GM12878 (cell line): ENCODE measurements at regions not wholly inside any gene's neighbourhood (a gene's known extent, or its start where the extent isn't known, plus 50 kb on each side); places are given as distances from the start of the nearest gene placed in this dataset.

Source experiments
- ATAC-seq: fragments of 200-7000 bp; cut with Tn5 transposase; 3 replicates; pipeline ENCODE4 v1.9.1; 2020; ENCODE audit warnings: mild to moderate bottlenecking, moderate library complexity
- BruUV-seq: library from RNA; stranded (reverse); fragments of 400-500 nt; replicated peaks from 2 replicates; lab custom pipeline; 2021; lab: Mats Ljungman, UMichigan
- CTCF ChIA-PET: fragments of 300-600 bp; sonication (Branson Sonifier 250); formaldehyde crosslinking; extraction: SDS; loops from one replicate; lab custom pipeline; 2021; ENCODE audit warnings: inconsistent platforms; lab: Yijun Ruan, JAX
- POLR2A ChIA-PET: fragments of 350-600 bp; formaldehyde crosslinking; extraction: SDS; loops from one replicate; lab custom pipeline; 2021; ENCODE audit warnings: inconsistent platforms; lab: Charles Lee
- RAD21 ChIA-PET: fragments of 300-600 bp; sonication (Branson Sonifier 250); formaldehyde crosslinking; loops from one replicate; lab custom pipeline; 2023; ENCODE audit warnings: antibody characterized with exemption; ENCODE audit not compliant: unreplicated experiment; lab: Charles Lee
- SMC1A ChIA-PET: fragments of 300-600 bp; sonication (Branson Sonifier 250); formaldehyde crosslinking; loops from one replicate; lab custom pipeline; 2023; ENCODE audit not compliant: unreplicated experiment, uncharacterized antibody; lab: Charles Lee
- DNase-seq: peaks from one replicate; pipeline ENCODE4 v3.0.0-alpha.2; 2011; ENCODE audit warnings: low read depth, low spot score
- FAIRE-seq: peaks from 3 replicates; lab custom pipeline; 2011; peaks lifted over from hg19 to GRCh38; lab: Jason Lieb, UNC
- H2AFZ ChIP-seq: 2 replicates; pipeline ENCODE4 v1.6.0; 2011; ENCODE audit warnings: low read depth, low read length, control low read depth; ENCODE audit not compliant: control insufficient read depth
- H3K27ac ChIP-seq: 2 replicates; pipeline ENCODE4 v1.5.1; 2011; ENCODE audit warnings: control low read depth; ENCODE audit not compliant: control insufficient read depth, insufficient read depth
- H3K27me3 ChIP-seq, 2 experiments: replicated peaks in 1 of 2; 2 replicates each; pipeline versions ENCODE4 v1.6.0 to v1.6.1; 2011; ENCODE audit warnings: low read length in 1 of 2; ENCODE audit not compliant: control insufficient read depth in 2 of 2, insufficient read depth in 2 of 2
- H3K36me3 ChIP-seq, 2 experiments: 2 replicates each; pipeline ENCODE4 v1.5.1; 2011; ENCODE audit warnings: low read length in 1 of 2; ENCODE audit not compliant: control insufficient read depth in 2 of 2, insufficient read depth in 2 of 2
- H3K4me1 ChIP-seq: 2 replicates; pipeline ENCODE4 v1.6.1; 2011; ENCODE audit warnings: mild to moderate bottlenecking, low read length, moderate library complexity, mixed read lengths; ENCODE audit not compliant: control insufficient read depth, insufficient read depth
- H3K4me2 ChIP-seq: 2 replicates; pipeline ENCODE4 v1.6.0; 2011; ENCODE audit warnings: control low read depth; ENCODE audit not compliant: control insufficient read depth, insufficient read depth
- H3K4me3 ChIP-seq: fragments of 200-600 bp; sonication (generic); 2 replicates; pipeline ENCODE4 v1.5.1; 2016
- H3K79me2 ChIP-seq: 2 replicates; pipeline ENCODE4 v1.6.0; 2011; ENCODE audit warnings: low read length; ENCODE audit not compliant: control insufficient read depth, insufficient read depth
- H3K9ac ChIP-seq: 2 replicates; pipeline ENCODE4 v1.8.0; 2011; ENCODE audit warnings: low read length, control low read depth, mixed read lengths; ENCODE audit not compliant: control insufficient read depth, insufficient read depth
- H3K9me3 ChIP-seq: replicated peaks from 3 replicates; pipeline ENCODE4 v1.5.1; 2011; ENCODE audit warnings: mild to moderate bottlenecking, low read length; ENCODE audit not compliant: control insufficient read depth, insufficient read depth
- H4K20me1 ChIP-seq: 2 replicates; pipeline ENCODE4 v1.6.0; 2011; ENCODE audit not compliant: control insufficient read depth, insufficient read depth
- EZH2 ChIP-seq: IDR thresholded peaks from 2 replicates; pipeline ENCODE4 v1.6.1; 2012; ENCODE audit warnings: low read depth, mild to moderate bottlenecking, control low read depth, inconsistent platforms, low read length, borderline replicate concordance; ENCODE audit not compliant: control insufficient read depth
- HDAC2 ChIP-seq: fragments of 200-600 bp; sonication (generic); IDR thresholded peaks from 2 replicates; pipeline ENCODE4 v1.6.1; 2017
- JUND ChIP-seq: IDR thresholded peaks from 2 replicates; pipeline ENCODE4 v1.6.1; 2012; ENCODE audit warnings: low read depth, mild to moderate bottlenecking, low read length, improper control_type of control experiment, moderate library complexity
- ZNF687 ChIP-seq: fragments of 450-650 bp; IDR thresholded peaks from 2 replicates; pipeline ENCODE4 v1.6.1; 2017; ENCODE audit warnings: mild to moderate bottlenecking, moderate library complexity
- WGBS: methylation state at CpG from one replicate; pipeline ENCODE4 v1.1.6; 2016; ENCODE audit warnings: low lambda C conversion rate; ENCODE audit not compliant: insufficient replicate concordance, insufficient coverage; ENCODE audit errors: missing lambda C conversion rate; 5-methylcytosine and 5-hydroxymethylcytosine counted together
- in situ Hi-C: fragments of 300-500 bp; cut with MboI; formaldehyde crosslinking; loops from 9 replicates; pipeline ENCODE4 v1.14.3; 2018; ENCODE audit warnings: mixed read lengths
- intact Hi-C: fragments of 100-400 bp; cut with micrococcal nuclease; formaldehyde crosslinking; loops from one replicate; pipeline ENCODE4 v1.14.2; 2022; ENCODE audit not compliant: unreplicated experiment

- Histone ChIP-seq H3K9me3 (no peaks in the 10 kb centered on the region), H3K4me2 (no peak overlapping the region), H3K27ac (no peak overlapping the region), H3K4me3 (no peak overlapping the region), H3K79me2 (no peaks in the 10 kb centered on the region), H2AFZ (no peak overlapping the region), H4K20me1 (no peaks in the 10 kb centered on the region), H3K4me1 (no peaks in the 10 kb centered on the region), H3K36me3 (no peaks in the 10 kb centered on the region), H3K9ac (no peak overlapping the region), H3K27me3 (no peaks in the 10 kb centered on the region)
- in situ Hi-C loops (no loop called here), intact Hi-C loops (no loop called here)
- BruUV-seq: no TSS peak
- POLR2A ChIA-PET: no interaction called here
- TF ChIP-seq HDAC2 (no peak), JUND (no peak), ZNF687 (no peak), EZH2 (no peak)
- DNase-seq (no peak), FAIRE-seq (no peak), ATAC-seq (no peak)
- 10% methylated on average over 4 of the region's 4 CpGs for WGBS
- RAD21 ChIA-PET: no interaction called here
- SMC1A ChIA-PET: no interaction called here
- CTCF ChIA-PET: no interaction called here
Observed at GRCh38 chr2:163990101-163990500, 254.3 kb upstream of the FIGN start.
